ENCODE measurements at regions not wholly inside any gene's neighbourhood (a gene's known extent, or its start where the extent isn't known, plus 50 kb on each side); places are given as distances from the start of the nearest gene placed in this dataset.

- no peaks in the 10 kb centered on the region for H3K9me2 ChIP-seq
- H3F3A ChIP-seq (replicated peaks; ENCODE audit: insufficient read depth): peaks cover 30% of the 10 kb centered on the region
- H2AFZ ChIP-seq (ENCODE audit: low read depth): no peak overlapping the region
- peaks cover 80% of the 10 kb centered on the region for H3K79me2 ChIP-seq (ENCODE audit: insufficient read depth)
- TF ChIP-seq ELF1 (IDR thresholded peaks at IDR 0.05) (no peak), NRF1 (IDR thresholded peaks at IDR 0.05; ENCODE audit: low read depth, low read length) (no peak), YY1 (IDR thresholded peaks at IDR 0.05; ENCODE audit: low read depth) (no peak), FOXJ3 (CRISPR knock-in tag; IDR thresholded peaks at IDR 0.05) (no peak), USF2 (IDR thresholded peaks at IDR 0.05; ENCODE audit: borderline replicate concordance, low read depth, low read length) (no peak), EP300 (IDR thresholded peaks at IDR 0.05; ENCODE audit: borderline replicate concordance in 1 of 2, low read depth in 1 of 2, low read length in 1 of 2) (no peak)
- DNase-seq: no peak
- ChIA-PET POLR2A (interaction anchor here (1.2 to 2.2 kb wide), 3 partner anchors 11 to 13 kb away, joined by 3 to 8 read pairs (median 8); partner anchors contain the start of gene SCHIP1), CTCF (interaction anchor here (0.8 to 10.7 kb wide), 9 partner anchors 9 to 151 kb away, joined by 3 to 160 read pairs (median 5); partner anchors contain the start of genes IL12A and SCHIP1)
- H3K36me3 ChIP-seq (replicated peaks in 1 of 2; ENCODE audit: control insufficient read depth in 1 of 2, insufficient read depth in 2 of 2, low read length in 1 of 2): no peaks in the 10 kb centered on the region
- H3K27ac ChIP-seq (ENCODE audit: low read depth in 2 of 2, low read length in 1 of 2): peak overlapping the region; percentile 93 to 100
- H3K4me3 ChIP-seq (ENCODE audit: low read depth in 2 of 2, low read length in 1 of 2): peak overlapping the region; percentile 39 to 53
- no peaks in the 10 kb centered on the region for H3K27me3 ChIP-seq (ENCODE audit: insufficient read depth)
- H4K20me1 ChIP-seq (ENCODE audit: insufficient read depth): no peaks in the 10 kb centered on the region
- peaks cover 30 to 77% of the 10 kb centered on the region in 2 experiments for H3K4me1 ChIP-seq (ENCODE audit: control insufficient read depth in 1 of 2, insufficient read depth in 2 of 2, low read depth in 1 of 2, low read length in 1 of 2)
- peak overlapping the region; percentile 68 for H3K9ac ChIP-seq
- H3K4me2 ChIP-seq: peak overlapping the region; percentile 81
- no peaks in the 10 kb centered on the region for H3K9me3 ChIP-seq
Observed at GRCh38 chr3:159853506-159853864, 135.2 kb upstream of the IL12A start.

GRCh38 chr3:159854500-159855124 lies 134.0 kb upstream of the IL12A start:
- peak overlapping the region; percentile 36 to 53 for H3K4me3 ChIP-seq (ENCODE audit: low read depth in 2 of 2, low read length in 1 of 2)
- TF ChIP-seq ELF1 (IDR thresholded peaks at IDR 0.05) (no peak; the same call in 1 of the 2 replicates), CTCF (IDR thresholded peaks at IDR 0.05) (no peak), GATA2 (CRISPR knock-in tag; IDR thresholded peaks at IDR 0.05) (no peak), IRF3 (IDR thresholded peaks at IDR 0.05; ENCODE audit: low read depth, low read length) (no peak), POLR2AphosphoS5 (IDR thresholded peaks at IDR 0.05; ENCODE audit: low read depth, low read length) (peak; percentile 83; the same call in 1 of the 2 replicates), FOXJ3 (CRISPR knock-in tag; IDR thresholded peaks at IDR 0.05) (no peak), EP300 (IDR thresholded peaks at IDR 0.05; ENCODE audit: borderline replicate concordance in 1 of 2, low read depth in 1 of 2, low read length in 1 of 2) (peak in 1 of 2 experiments; percentile 90; a peak in 2 of 4 replicates), SMC3 (IDR thresholded peaks at IDR 0.05; ENCODE audit: low read depth, low read length) (no peak), TCF12 (IDR thresholded peaks at IDR 0.05) (peak; percentile 93), NRF1 (IDR thresholded peaks at IDR 0.05; ENCODE audit: low read depth, low read length) (no peak), RAD21 (IDR thresholded peaks at IDR 0.05; ENCODE audit: low read length) (no peak), ZBTB33 (IDR thresholded peaks at IDR 0.05; ENCODE audit: borderline replicate concordance, low read depth) (peak; percentile 87), RXRA (IDR thresholded peaks at IDR 0.05; ENCODE audit: borderline replicate concordance, low read depth) (peak; percentile 90; the same call in 1 of the 2 replicates), PBX3 (IDR thresholded peaks at IDR 0.05) (peak; percentile 65), RFX5 (IDR thresholded peaks at IDR 0.05; ENCODE audit: low read length) (0 out of 2 replicates have a peak, but pooled peaks have one; percentile 18), FOXM1 (IDR thresholded peaks at IDR 0.05; ENCODE audit: low read depth) (0 out of 2 replicates have a peak, but pooled peaks have one; percentile 56), SIN3A (IDR thresholded peaks at IDR 0.05; ENCODE audit: borderline replicate concordance, low read depth, low read length) (peak; percentile 49; the same call in 1 of the 2 replicates)

More at GRCh38 chr3:159854500-159855124, 134.0 kb upstream of the IL12A start:
- Histone ChIP-seq H3K9ac (peak overlapping the region; percentile 68), H2AFZ (ENCODE audit: low read depth) (no peak overlapping the region), H3K9me3 (no peaks in the 10 kb centered on the region), H3K27ac (ENCODE audit: low read depth in 2 of 2, low read length in 1 of 2) (peak overlapping the region; percentile 93 to 100), H3K4me1 (ENCODE audit: control insufficient read depth in 1 of 2, insufficient read depth in 2 of 2, low read depth in 1 of 2, low read length in 1 of 2) (peaks cover 33 to 80% of the 10 kb centered on the region in 2 experiments), H3K36me3 (replicated peaks in 1 of 2; ENCODE audit: control insufficient read depth in 1 of 2, insufficient read depth in 2 of 2, low read length in 1 of 2) (no peaks in the 10 kb centered on the region), H3K9me2 (no peaks in the 10 kb centered on the region), H4K20me1 (ENCODE audit: insufficient read depth) (no peaks in the 10 kb centered on the region), H3K4me2 (peak overlapping the region; percentile 81), H3K79me2 (ENCODE audit: insufficient read depth) (peaks cover 82% of the 10 kb centered on the region), H3F3A (replicated peaks; ENCODE audit: insufficient read depth) (peaks cover 30% of the 10 kb centered on the region), H3K27me3 (ENCODE audit: insufficient read depth) (no peaks in the 10 kb centered on the region)
- ChIA-PET CTCF (interaction anchor here (0.7 to 10.7 kb wide), 10 partner anchors 9 to 590 kb away, joined by 3 to 160 read pairs (median 4); partner anchors contain the start of gene SCHIP1), POLR2A (interaction anchor here (1.2 to 2.2 kb wide), 4 partner anchors 12 to 28 kb away, joined by 3 to 10 read pairs (median 8); partner anchors contain the start of gene SCHIP1)
- WGBS (ENCODE audit: low lambda C conversion rate): 5% methylated on average over 8 of the region's 8 CpGs
- no peak for DNase-seq
